ENCODE measurements at regions not wholly inside any gene's neighbourhood (a gene's known extent, or its start where the extent isn't known, plus 50 kb on each side); places are given as distances from the start of the nearest gene placed in this dataset.

DNA sequence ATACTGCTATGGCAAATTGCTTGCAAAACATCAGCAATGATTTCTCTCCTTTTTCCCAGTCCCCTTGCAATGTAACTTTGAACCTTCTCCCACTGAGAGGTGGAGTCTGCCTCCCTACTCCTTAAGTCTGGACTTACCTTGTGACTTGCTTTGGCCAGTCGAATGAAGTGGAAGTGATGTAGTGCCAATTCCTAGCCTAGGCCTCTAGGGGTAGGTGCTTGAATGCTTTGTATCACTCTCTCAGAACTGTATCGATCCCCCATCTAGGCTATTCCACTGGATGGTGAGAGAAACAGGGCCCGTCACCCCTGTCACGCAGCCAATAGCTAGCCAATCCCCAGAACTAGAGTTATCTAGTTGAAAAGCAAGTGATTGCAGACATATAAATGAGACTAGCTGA lies 238.6 kb downstream of the BTBD3 start:
- no peaks in the 10 kb centered on the region for H3K4me1 ChIP-seq (ENCODE audit: control insufficient read depth, insufficient read depth, low read length)
- no peaks in the 10 kb centered on the region for H3K36me3 ChIP-seq (ENCODE audit: control insufficient read depth in 2 of 2, insufficient read depth in 1 of 2, low read length in 2 of 2)
- TF ChIP-seq ZNF366 (tag by site-specific recombination; conservative IDR thresholded peaks at IDR 0.05) (no peak), ZEB2 (tag by site-specific recombination; IDR thresholded peaks at IDR 0.05) (no peak), ZNF514 (tag by site-specific recombination; IDR thresholded peaks at IDR 0.05) (no peak), ZNF133 (tag by site-specific recombination; IDR thresholded peaks at IDR 0.05) (no peak), ZNF433 (tag by site-specific recombination; IDR thresholded peaks at IDR 0.05; ENCODE audit: low read depth) (no peak), ZNF2 (tag by site-specific recombination; IDR thresholded peaks at IDR 0.05) (no peak)
- H3K27ac ChIP-seq (ENCODE audit: extremely low read depth, low read depth, low read length): no peak overlapping the region
- CTCF ChIA-PET: no interaction called here
- POLR2A ChIA-PET: no interaction called here
- no peak overlapping the region for H3K4me3 ChIP-seq (ENCODE audit: low read depth, low read length)
- H3K9me3 ChIP-seq (ENCODE audit: control insufficient read depth, insufficient read depth, low read depth, low read length): no peaks in the 10 kb centered on the region

DNA sequence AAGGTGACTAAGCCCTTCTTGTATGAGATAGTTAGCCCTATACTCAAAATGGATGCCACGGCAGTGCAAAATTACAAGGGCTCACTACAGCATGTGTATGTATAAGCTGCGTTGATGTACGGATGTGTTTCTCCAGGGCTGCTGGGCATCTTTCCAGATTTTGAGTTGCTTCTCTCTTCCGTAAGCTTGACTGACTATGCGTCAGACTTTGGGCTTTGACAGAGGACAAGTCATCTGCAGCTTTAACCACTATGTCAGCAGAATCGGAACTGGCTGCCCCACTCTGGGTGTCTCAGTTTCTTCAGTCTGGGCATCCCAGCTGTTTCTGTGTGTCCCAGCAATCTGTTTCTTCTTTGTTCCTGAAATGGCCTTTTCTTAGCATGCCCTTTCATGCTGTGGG lies 241.6 kb downstream of the BTBD3 start:
- CTCF ChIA-PET: no interaction called here
- no peak overlapping the region for H3K4me3 ChIP-seq (ENCODE audit: low read depth, low read length)
- no peak for TF ChIP-seq ZNF777 (tag by site-specific recombination; IDR thresholded peaks at IDR 0.05; ENCODE audit: borderline replicate concordance)
- TF ChIP-seq YY1 (tag by site-specific recombination; IDR thresholded peaks at IDR 0.05): no peak
- TF ChIP-seq ZFP37 (tag by site-specific recombination; IDR thresholded peaks at IDR 0.05): no peak
- no peak for TF ChIP-seq ZNF223 (tag by site-specific recombination; IDR thresholded peaks at IDR 0.05)
- TF ChIP-seq ZNF561 (tag by site-specific recombination; IDR thresholded peaks at IDR 0.05; ENCODE audit: borderline replicate concordance): no peak
- TF ChIP-seq ZFP3 (tag by site-specific recombination; IDR thresholded peaks at IDR 0.05; ENCODE audit: low read depth): no peak
- TF ChIP-seq, protein P1, sequence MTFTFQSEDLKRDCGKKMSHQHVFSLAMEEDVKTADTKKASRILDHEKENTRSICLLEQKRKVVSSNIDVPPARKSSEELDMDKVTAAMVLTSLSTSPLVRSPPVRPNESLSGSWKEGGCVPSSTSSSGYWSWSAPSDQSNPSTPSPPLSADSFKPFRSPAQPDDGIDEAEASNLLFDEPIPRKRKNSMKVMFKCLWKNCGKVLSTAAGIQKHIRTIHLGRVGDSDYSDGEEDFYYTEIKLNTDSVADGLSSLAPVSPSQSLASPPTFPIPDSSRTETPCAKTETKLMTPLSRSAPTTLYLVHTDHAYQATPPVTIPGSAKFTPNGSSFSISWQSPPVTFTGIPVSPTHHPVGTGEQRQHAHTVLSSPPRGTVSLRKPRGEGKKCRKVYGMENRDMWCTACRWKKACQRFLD (tag by site-specific recombination; IDR thresholded peaks at IDR 0.05): no peak
- no peak for TF ChIP-seq ZNF433 (tag by site-specific recombination; IDR thresholded peaks at IDR 0.05; ENCODE audit: low read depth)
- TF ChIP-seq ZNF768 (tag by site-specific recombination; IDR thresholded peaks at IDR 0.05): no peak
- no peak overlapping the region for H3K27ac ChIP-seq (ENCODE audit: extremely low read depth, low read depth, low read length)
- POLR2A ChIA-PET: no interaction called here
- no peaks in the 10 kb centered on the region for H3K36me3 ChIP-seq (ENCODE audit: control insufficient read depth in 2 of 2, insufficient read depth in 1 of 2, low read length in 2 of 2)
- H3K9me3 ChIP-seq (ENCODE audit: control insufficient read depth, insufficient read depth, low read depth, low read length): no peaks in the 10 kb centered on the region
- no peaks in the 10 kb centered on the region for H3K4me1 ChIP-seq (ENCODE audit: control insufficient read depth, insufficient read depth, low read length)

DNA sequence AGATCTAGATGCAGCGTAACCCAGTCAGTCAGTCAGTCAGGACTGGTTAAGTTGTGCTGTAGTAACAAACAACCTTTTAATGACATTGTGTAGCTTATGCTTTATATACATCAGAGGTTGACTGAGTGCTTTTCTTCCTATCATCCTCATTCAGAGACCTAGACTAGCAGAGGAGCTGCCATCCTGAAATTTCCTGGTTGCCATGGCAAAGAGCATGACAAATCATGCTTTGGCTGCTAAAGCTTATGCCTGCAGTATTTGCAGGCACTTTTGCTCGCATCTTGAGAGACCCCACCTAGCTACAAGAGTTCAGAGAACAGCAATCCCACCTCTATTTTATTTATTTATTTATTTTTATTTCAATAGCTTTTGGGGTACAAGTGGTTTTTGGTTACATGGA lies 244.0 kb downstream of the BTBD3 start:
- Histone ChIP-seq H3K36me3 (ENCODE audit: control insufficient read depth in 2 of 2, insufficient read depth in 1 of 2, low read length in 2 of 2) (no peaks in the 10 kb centered on the region), H3K4me3 (ENCODE audit: low read depth, low read length) (no peak overlapping the region), H3K4me1 (ENCODE audit: control insufficient read depth, insufficient read depth, low read length) (no peaks in the 10 kb centered on the region), H3K9me3 (ENCODE audit: control insufficient read depth, insufficient read depth, low read depth, low read length) (no peaks in the 10 kb centered on the region), H3K27ac (ENCODE audit: extremely low read depth, low read depth, low read length) (no peak overlapping the region)
- CTCF ChIA-PET: no interaction called here
- POLR2A ChIA-PET: no interaction called here
- TF ChIP-seq ZNF623 (tag by site-specific recombination; IDR thresholded peaks at IDR 0.05): no peak
- TF ChIP-seq ZSCAN30 (tag by site-specific recombination; IDR thresholded peaks at IDR 0.05): no peak
- TF ChIP-seq TRIM28 (IDR thresholded peaks at IDR 0.05; ENCODE audit: borderline replicate concordance, low read length): no peak
- TF ChIP-seq ZNF544 (tag by site-specific recombination; IDR thresholded peaks at IDR 0.05): no peak
- no peak for TF ChIP-seq ZNF10 (tag by site-specific recombination; IDR thresholded peaks at IDR 0.05)
- no peak for TF ChIP-seq ZNF707 (tag by site-specific recombination; IDR thresholded peaks at IDR 0.05)
- no peak for TF ChIP-seq ZNF37A (tag by site-specific recombination; IDR thresholded peaks at IDR 0.05)
- TF ChIP-seq ZNF561 (tag by site-specific recombination; IDR thresholded peaks at IDR 0.05; ENCODE audit: borderline replicate concordance): no peak
